GM20431 (cell line): ENCODE measurements at regions not wholly inside any gene's neighbourhood (a gene's known extent, or its start where the extent isn't known, plus 50 kb on each side); places are given as distances from the start of the nearest gene placed in this dataset.
"Not testable (repeated sequence)": the region's sequence is repeated elsewhere in the genome, so short reads cannot be mapped to it uniquely, and the experiment has no call there.

Experiments used
- in situ Hi-C: fragments of 300-500 bp; cut with MseI, MboI; formaldehyde crosslinking; loops from one replicate; pipeline ENCODE4 v1.15.0; 2020; ENCODE audit warnings: low sequenced_read_pairs; ENCODE audit not compliant: unreplicated experiment

- in situ Hi-C loops, result no loop called here
These were observed 137.0 kb upstream of the ATP5MC3 start for GRCh38 chr2:175318542-175318941.

GRCh38 chr2:175317751-175318150 is 136.2 kb upstream of the ATP5MC3 start:
- in situ Hi-C loops, result no loop called here

GRCh38 chr2:175312137-175312536 is 130.6 kb upstream of the ATP5MC3 start:
- in situ Hi-C loops, result no loop called here

GRCh38 chr2:175310813-175311504 is 129.4 kb upstream of the ATP5MC3 start:
- in situ Hi-C loops, result no loop called here

- in situ Hi-C loops, result no loop called here
These were observed 128.3 kb upstream of the ATP5MC3 start for GRCh38 chr2:175309799-175310198.

GRCh38 chr2:175308005-175308404 is 126.5 kb upstream of the ATP5MC3 start:
- in situ Hi-C loops, result no loop called here

GRCh38 chr2:175304541-175304940 is 123.0 kb upstream of the ATP5MC3 start:
- in situ Hi-C loops, result no loop called here

- in situ Hi-C loops, result no loop called here
These were observed 112.3 kb upstream of the ATP5MC3 start for GRCh38 chr2:175293776-175294175.

GRCh38 chr2:175293195-175293594 is 111.7 kb upstream of the ATP5MC3 start:
- in situ Hi-C loops, result no loop called here

GRCh38 chr2:175282886-175283285 is 101.4 kb upstream of the ATP5MC3 start:
- in situ Hi-C loops, result no loop called here

GRCh38 chr2:175282300-175282699 is 100.8 kb upstream of the ATP5MC3 start:
- in situ Hi-C loops, result no loop called here

GRCh38 chr2:175277772-175278171 is 96.3 kb upstream of the ATP5MC3 start:
- in situ Hi-C loops, result no loop called here

GRCh38 chr2:175275539-175275938 is 94.0 kb upstream of the ATP5MC3 start:
- in situ Hi-C loops, result no loop called here

- in situ Hi-C loops, result no loop called here
These were observed 77.7 kb upstream of the ATP5MC3 start for GRCh38 chr2:175259164-175259563.

GRCh38 chr2:175256806-175257585 is 75.5 kb upstream of the ATP5MC3 start:
- in situ Hi-C loops, result no loop called here

GRCh38 chr2:175256391-175256790 is 74.9 kb upstream of the ATP5MC3 start:
- in situ Hi-C loops, result not testable (repeated sequence)

- in situ Hi-C loops, result no loop called here
These were observed 72.4 kb upstream of the ATP5MC3 start for GRCh38 chr2:175253871-175254270.

- in situ Hi-C loops, result no loop called here
These were observed 70.0 kb upstream of the ATP5MC3 start for GRCh38 chr2:175251425-175252041.

GRCh38 chr2:175247159-175247558 is 65.6 kb upstream of the ATP5MC3 start:
- in situ Hi-C loops, result no loop called here

GRCh38 chr2:175244697-175245096 is 63.2 kb upstream of the ATP5MC3 start:
- in situ Hi-C loops, result no loop called here

GRCh38 chr2:175241691-175242090 is 60.2 kb upstream of the ATP5MC3 start:
- in situ Hi-C loops, result no loop called here
